GM19463 (cell line): ENCODE measurements at regions not wholly inside any gene's neighbourhood (a gene's known extent, or its start where the extent isn't known, plus 50 kb on each side); places are given as distances from the start of the nearest gene placed in this dataset.

Experiments used
- ATAC-seq: cut with Tn5 transposase; IDR thresholded peaks from one replicate; pipeline ENCODE4 v1.9.1; 2021; ENCODE audit warnings: mild to moderate bottlenecking, moderate library complexity; ENCODE audit not compliant: unreplicated experiment

- ATAC-seq = no peak
Observed at GRCh38 chr14:82419933-82420332, 886.3 kb upstream of the SEL1L start.

- no peak for ATAC-seq
Observed at GRCh38 chr14:82420871-82421270, 887.2 kb upstream of the SEL1L start.

- ATAC-seq = no peak
Observed at GRCh38 chr14:82421286-82421685, 887.6 kb upstream of the SEL1L start.

- ATAC-seq = no peak
Observed at GRCh38 chr14:82422230-82422629, 888.6 kb upstream of the SEL1L start.

- ATAC-seq = no peak
Observed at GRCh38 chr14:82425261-82425660, 891.6 kb upstream of the SEL1L start.

GRCh38 chr14:82431031-82431430 is 897.4 kb upstream of the SEL1L start:
- no peak for ATAC-seq

- ATAC-seq = no peak
Observed at GRCh38 chr14:82432301-82433105, 898.9 kb upstream of the SEL1L start.

- no peak for ATAC-seq
Observed at GRCh38 chr14:82438436-82438835, 904.8 kb upstream of the SEL1L start.

- ATAC-seq = no peak
Observed at GRCh38 chr14:82441270-82441669, 907.6 kb upstream of the SEL1L start.

- no peak for ATAC-seq
Observed at GRCh38 chr14:82445810-82446570, 912.3 kb upstream of the SEL1L start.

GRCh38 chr14:82447586-82447985 is 913.9 kb upstream of the SEL1L start:
- ATAC-seq = no peak

- no peak for ATAC-seq
Observed at GRCh38 chr14:82449926-82450468, 916.3 kb upstream of the SEL1L start.

GRCh38 chr14:82451675-82452074 is 918.0 kb upstream of the SEL1L start:
- no peak for ATAC-seq

GRCh38 chr14:82482345-82482744 is 948.7 kb upstream of the SEL1L start:
- ATAC-seq = no peak

- ATAC-seq = no peak
Observed at GRCh38 chr14:82488473-82488872, 954.8 kb upstream of the SEL1L start.

GRCh38 chr14:82490397-82490796 is 956.7 kb upstream of the SEL1L start:
- no peak for ATAC-seq

GRCh38 chr14:82492157-82492556 is 958.5 kb upstream of the SEL1L start:
- ATAC-seq = no peak

GRCh38 chr14:82500222-82500621 is 966.6 kb upstream of the SEL1L start:
- ATAC-seq = no peak

GRCh38 chr14:82501554-82501953 is 967.9 kb upstream of the SEL1L start:
- no peak for ATAC-seq

- no peak for ATAC-seq
Observed at GRCh38 chr14:82502043-82502442, 968.4 kb upstream of the SEL1L start.

- no peak for ATAC-seq
Observed at GRCh38 chr14:82504894-82505293, 971.2 kb upstream of the SEL1L start.

GRCh38 chr14:82510007-82510406 is 976.4 kb upstream of the SEL1L start:
- ATAC-seq = no peak
